ENCODE measurements at regions not wholly inside any gene's neighbourhood (a gene's known extent, or its start where the extent isn't known, plus 50 kb on each side); places are given as distances from the start of the nearest gene placed in this dataset.

- no peak overlapping the region for H3K27ac ChIP-seq (ENCODE audit: low read depth, low read length)
- H3K79me2 ChIP-seq (ENCODE audit: insufficient read depth, low read length), result no peaks in the 10 kb centered on the region
- no peaks in the 10 kb centered on the region for H3K36me3 ChIP-seq (ENCODE audit: insufficient read depth, low read length)
- no peak overlapping the region for H2AFZ ChIP-seq (ENCODE audit: low read depth, low read length)
- Mint-ChIP-seq H3K36me3 (ENCODE audit: low read depth, unreplicated experiment) (no peaks in the 10 kb centered on the region), H3K4me3 (ENCODE audit: unreplicated experiment) (no peak overlapping the region), H3K9me3 (ENCODE audit: unreplicated experiment) (no peaks in the 10 kb centered on the region), H3K4me1 (ENCODE audit: low read depth, unreplicated experiment) (peaks cover 2% of the 10 kb centered on the region), H3K27me3 (ENCODE audit: low read depth, unreplicated experiment) (no peaks in the 10 kb centered on the region), H3K27ac (ENCODE audit: unreplicated experiment) (no peak overlapping the region)
- H3K27me3 ChIP-seq (ENCODE audit: insufficient read depth, low read length), result no peaks in the 10 kb centered on the region
- H4K20me1 ChIP-seq (ENCODE audit: insufficient read depth, low read length), result no peaks in the 10 kb centered on the region
- peaks cover 5% of the 10 kb centered on the region for H3K4me1 ChIP-seq (ENCODE audit: insufficient read depth, low read length)
- H3K9ac ChIP-seq (ENCODE audit: low read length), result no peak overlapping the region
- no peak for TF ChIP-seq EZH2 (IDR thresholded peaks at IDR 0.05; ENCODE audit: insufficient read depth, low read length)
- TF ChIP-seq CTCF (IDR thresholded peaks at IDR 0.05; ENCODE audit: insufficient read depth, low read depth, low read length), result no peak
- DNase-seq (ENCODE audit: low read depth) (no peak), FAIRE-seq (no peak)
- H3K4me3 ChIP-seq (ENCODE audit: insufficient read depth, low read depth, low read length), result no peak overlapping the region
- no peaks in the 10 kb centered on the region for H3K9me3 ChIP-seq (ENCODE audit: insufficient read depth, low read depth, low read length)
- no peak overlapping the region for H3K4me2 ChIP-seq (ENCODE audit: low read length)
Measured at GRCh38 chr15:46853600-46853999, 863.7 kb upstream of the SEMA6D start.

GRCh38 chr15:46854564-46854963, 862.7 kb upstream of the SEMA6D start:
- no peak overlapping the region for H3K27ac ChIP-seq (ENCODE audit: low read depth, low read length)
- FAIRE-seq, result no peak

More at GRCh38 chr15:46854564-46854963, 862.7 kb upstream of the SEMA6D start:
- Mint-ChIP-seq H3K27ac (ENCODE audit: unreplicated experiment) (no peak overlapping the region), H3K36me3 (ENCODE audit: low read depth, unreplicated experiment) (no peaks in the 10 kb centered on the region), H3K27me3 (ENCODE audit: low read depth, unreplicated experiment) (no peaks in the 10 kb centered on the region), H3K4me1 (ENCODE audit: low read depth, unreplicated experiment) (peaks cover 2% of the 10 kb centered on the region), H3K4me3 (ENCODE audit: unreplicated experiment) (no peak overlapping the region), H3K9me3 (ENCODE audit: unreplicated experiment) (no peaks in the 10 kb centered on the region)
- no peak overlapping the region for H3K4me2 ChIP-seq (ENCODE audit: low read length)
- H3K9ac ChIP-seq (ENCODE audit: low read length), result no peak overlapping the region
- H3K27me3 ChIP-seq (ENCODE audit: insufficient read depth, low read length), result no peaks in the 10 kb centered on the region
- no peaks in the 10 kb centered on the region for H3K79me2 ChIP-seq (ENCODE audit: insufficient read depth, low read length)
- no peaks in the 10 kb centered on the region for H3K9me3 ChIP-seq (ENCODE audit: insufficient read depth, low read depth, low read length)
- no peak overlapping the region for H3K4me3 ChIP-seq (ENCODE audit: insufficient read depth, low read depth, low read length)
- TF ChIP-seq EZH2 (IDR thresholded peaks at IDR 0.05; ENCODE audit: insufficient read depth, low read length) (no peak), CTCF (IDR thresholded peaks at IDR 0.05; ENCODE audit: insufficient read depth, low read depth, low read length) (no peak)
- H3K36me3 ChIP-seq (ENCODE audit: insufficient read depth, low read length), result no peaks in the 10 kb centered on the region
- DNase-seq (ENCODE audit: low read depth), result peak; percentile 1
- no peaks in the 10 kb centered on the region for H4K20me1 ChIP-seq (ENCODE audit: insufficient read depth, low read length)
- no peak overlapping the region for H2AFZ ChIP-seq (ENCODE audit: low read depth, low read length)
- H3K4me1 ChIP-seq (ENCODE audit: insufficient read depth, low read length), result no peaks in the 10 kb centered on the region

All from astrocyte (in vitro differentiated cells and primary cell).